HCT116 (cell line): ENCODE measurements at regions not wholly inside any gene's neighbourhood (a gene's known extent, or its start where the extent isn't known, plus 50 kb on each side); places are given as distances from the start of the nearest gene placed in this dataset.

Source experiments
- ATAC-seq: fragments of 200-7000 bp; cut with Tn5 transposase; 2 replicates; pipeline ENCODE4 v1.9.1; 2020; ENCODE audit warnings: mild to moderate bottlenecking, moderate library complexity
- BruUV-seq: library from RNA; stranded (reverse); fragments of 400-500 nt; replicated peaks from 2 replicates; lab custom pipeline; 2021; lab: Mats Ljungman, UMichigan
- CTCF ChIA-PET: fragments of 300-600 bp; sonication (Branson Sonifier 250); formaldehyde crosslinking; loops from one replicate; lab custom pipeline; 2021; ENCODE audit warnings: antibody characterized with exemption; lab: Charles Lee
- POLR2A ChIA-PET: fragments of 300-600, 350-600 bp; sonication (Branson Sonifier 250); formaldehyde crosslinking; loops from one replicate; lab custom pipeline; 2021; ENCODE audit warnings: antibody characterized with exemption; lab: Charles Lee
- RAD21 ChIA-PET, 2 experiments: fragments of 300-600 bp; sonication (Branson Sonifier 250); formaldehyde crosslinking; loops; one replicate each; lab custom pipeline; 2023; ENCODE audit warnings: low total read pairs in 2 of 2; ENCODE audit not compliant: uncharacterized antibody in 2 of 2, unreplicated experiment in 2 of 2, low non-redundant PET in 1 of 2; lab: Charles Lee
- DNase-seq: peaks from one replicate; pipeline ENCODE4 v3.0.0-alpha.2; 2010; ENCODE audit warnings: low read depth, low spot score
- H2AFZ ChIP-seq: fragments of 200-600 bp; shearing (Covaris generic), sonication (generic); 2 replicates; pipeline ENCODE4 v1.6.1; 2017; ENCODE audit warnings: low read depth, mixed run types, mixed read lengths, antibody characterized with exemption, low read length; ENCODE audit not compliant: poor library complexity, severe bottlenecking
- H3K27ac ChIP-seq: 2 replicates; pipeline ENCODE4 v1.5.1; 2012; ENCODE audit warnings: low read depth, low read length
- H3K27me3 ChIP-seq: fragments of 200-600 bp; sonication (generic); 2 replicates; pipeline ENCODE4 v1.6.1; 2016; ENCODE audit warnings: mixed run types, low read length, mixed read lengths; ENCODE audit not compliant: insufficient read depth
- H3K36me3 ChIP-seq, 2 experiments: fragments of 200-500 bp in 1 of 2; fragments of 200-600 bp in 1 of 2; sonication (Bioruptor generic) in 1 of 2; sonication (generic) in 1 of 2; 2 replicates each; pipeline versions ENCODE4 v1.5.1 to v1.6.1; 2014 to 2016; ENCODE audit warnings: low read length in 2 of 2, inconsistent platforms in 1 of 2, mixed read lengths in 1 of 2, mixed run types in 1 of 2; ENCODE audit not compliant: insufficient read depth in 2 of 2, control insufficient read depth in 1 of 2
- H3K4me1 ChIP-seq, 2 experiments: fragments of 200-600 bp in 1 of 2; sonication (generic) in 1 of 2; 2 replicates each; pipeline versions ENCODE4 v1.5.1 to v1.6.1; 2012 to 2017; ENCODE audit warnings: low read length in 2 of 2, inconsistent platforms in 1 of 2, mild to moderate bottlenecking in 1 of 2, mixed read lengths in 1 of 2, mixed run types in 1 of 2, moderate library complexity in 1 of 2; ENCODE audit not compliant: insufficient read depth in 2 of 2, control insufficient read depth in 1 of 2
- H3K4me2 ChIP-seq: fragments of 200-600 bp; sonication (generic); 2 replicates; pipeline ENCODE4 v1.6.1; 2017; ENCODE audit warnings: mixed run types, low read length, mixed read lengths
- H3K4me3 ChIP-seq, 2 experiments: fragments of 200-600 bp in 1 of 2; sonication (generic) in 1 of 2; replicated peaks in 1 of 2; 2 replicates each; pipeline ENCODE4 v1.5.1; 2011 to 2016; ENCODE audit warnings: low read length in 2 of 2, control low read depth in 1 of 2, low read depth in 1 of 2, mild to moderate bottlenecking in 1 of 2, mixed read lengths in 1 of 2, mixed run types in 1 of 2
- H3K79me2 ChIP-seq: fragments of 200-600 bp; sonication (generic); 2 replicates; pipeline ENCODE4 v1.6.1; 2017; ENCODE audit warnings: mild to moderate bottlenecking, mixed run types, low read length, moderate library complexity, mixed read lengths; ENCODE audit not compliant: insufficient read depth
- H3K9ac ChIP-seq: fragments of 200-600 bp; sonication (generic); 2 replicates; pipeline ENCODE4 v1.6.1; 2016; ENCODE audit warnings: low read length, mixed read lengths
- H3K9me2 ChIP-seq: fragments of 200-600 bp; sonication (generic), shearing (Covaris generic); 2 replicates; pipeline ENCODE4 v1.6.1; 2017; ENCODE audit warnings: mixed run types, mild to moderate bottlenecking, moderate library complexity; ENCODE audit not compliant: insufficient read depth
- H3K9me3 ChIP-seq, 2 experiments: fragments of 200-500 bp in 1 of 2; fragments of 200-600 bp in 1 of 2; sonication (Bioruptor generic) in 1 of 2; sonication (generic) in 1 of 2; 2 replicates each; pipeline ENCODE4 v1.6.1; 2014 to 2017; ENCODE audit warnings: low read length in 2 of 2, mixed read lengths in 2 of 2, inconsistent platforms in 1 of 2, low read depth in 1 of 2, mild to moderate bottlenecking in 1 of 2, mixed run types in 1 of 2, moderate library complexity in 1 of 2; ENCODE audit not compliant: control insufficient read depth in 1 of 2, insufficient read depth in 1 of 2
- H4K20me1 ChIP-seq: fragments of 200-600 bp; sonication (generic), shearing (Covaris generic); 2 replicates; pipeline ENCODE4 v1.6.1; 2017; ENCODE audit warnings: mixed run types, mild to moderate bottlenecking, moderate library complexity; ENCODE audit not compliant: insufficient read depth
- ATF3 ChIP-seq: IDR thresholded peaks from 2 replicates; pipeline ENCODE4 v1.6.1; 2012
- CEBPB ChIP-seq: IDR thresholded peaks from 2 replicates; pipeline ENCODE4 v1.6.1; 2012; ENCODE audit warnings: low read depth
- CTCF ChIP-seq, 3 experiments: fragments of 200-600 bp in 1 of 3; sonication (generic) in 1 of 3; IDR thresholded peaks in 2 of 3; conservative IDR thresholded peaks in 1 of 3; 2 replicates each; pipeline ENCODE4 v1.5.1; 2012 to 2017; ENCODE audit warnings: low read depth in 2 of 3, low read length in 2 of 3, antibody characterized with exemption in 1 of 3, borderline replicate concordance in 1 of 3, control low read depth in 1 of 3, mild to moderate bottlenecking in 1 of 3, mixed read lengths in 1 of 3, mixed run types in 1 of 3, moderate library complexity in 1 of 3; ENCODE audit not compliant: insufficient read depth in 1 of 3
- JUND ChIP-seq: IDR thresholded peaks from 2 replicates; pipeline ENCODE4 v1.6.1; 2012
- MAX ChIP-seq: IDR thresholded peaks from 2 replicates; pipeline ENCODE4 v1.6.1; 2012
- POLR2A ChIP-seq: IDR thresholded peaks from 2 replicates; pipeline ENCODE4 v1.7.0; 2011; ENCODE audit warnings: borderline replicate concordance; ENCODE audit not compliant: insufficient read depth, insufficient read length; ENCODE audit errors: extremely low read depth
- POLR2AphosphoS5 ChIP-seq: IDR thresholded peaks from 2 replicates; pipeline ENCODE4 v1.6.1; 2011; ENCODE audit warnings: mild to moderate bottlenecking, low read depth, low read length, moderate library complexity
- RAD21 ChIP-seq: IDR thresholded peaks from 2 replicates; pipeline ENCODE4 v1.6.1; 2012; ENCODE audit warnings: low read depth, mild to moderate bottlenecking
- REST ChIP-seq: IDR thresholded peaks from 2 replicates; pipeline ENCODE4 v1.6.1; 2012; ENCODE audit warnings: low read depth
- SIN3A ChIP-seq: IDR thresholded peaks from 2 replicates; pipeline ENCODE4 v1.6.1; 2012; ENCODE audit warnings: low read depth
- SRF ChIP-seq: IDR thresholded peaks from 2 replicates; pipeline ENCODE4 v1.6.1; 2012; ENCODE audit warnings: low read depth
- YY1 ChIP-seq: IDR thresholded peaks from 2 replicates; pipeline ENCODE4 v1.6.1; 2011; ENCODE audit warnings: low read length, low read depth, moderate library complexity, mild to moderate bottlenecking; ENCODE audit not compliant: insufficient replicate concordance; ENCODE audit errors: extremely low read depth
- intact Hi-C: fragments of 100-400 bp; cut with micrococcal nuclease; formaldehyde crosslinking; loops from 2 replicates; pipeline ENCODE4 v1.10.0; 2022

GRCh38 chr10:29720149-29720548, 85.4 kb upstream of the SVIL start:
- peaks cover 87% of the 10 kb centered on the region for H3K79me2 ChIP-seq
- no peak overlapping the region for H3K9ac ChIP-seq
- ChIA-PET RAD21 (no interaction called here), POLR2A (interaction anchor here (0.7 kb wide), 1 partner anchor 9 kb away, joined by 3 read pairs; no protein-coding TSS in a partner anchor), CTCF (no interaction called here)
- H3K9me3 ChIP-seq: peaks cover 5 to 8% of the 10 kb centered on the region in 2 experiments; a peak in 3 of 4 replicates
- no TSS peak for BruUV-seq
- H3K9me2 ChIP-seq: no peaks in the 10 kb centered on the region
- H4K20me1 ChIP-seq: peaks cover 2% of the 10 kb centered on the region; the same call in 1 of the 2 replicates
- DNase-seq: no peak
- no peak overlapping the region for H3K27ac ChIP-seq
- TF ChIP-seq SRF (no peak), ATF3 (no peak), POLR2A (no peak), CTCF (IDR thresholded peaks at IDR 0.05 in 2 of 3, conservative IDR thresholded peaks at IDR 0.05 in 1 of 3; ENCODE audit: borderline replicate concordance in 1 of 3, insufficient read depth in 1 of 3, low read depth in 2 of 3, low read length in 2 of 3) (no peak), REST (no peak), MAX (no peak), RAD21 (no peak), POLR2AphosphoS5 (no peak), SIN3A (no peak), CEBPB (no peak), JUND (no peak), YY1 (no peak)
- TF ChIP-seq, all 23 proteins: peak for 0
- H3K4me1 ChIP-seq: peaks cover 7 to 21% of the 10 kb centered on the region in 2 experiments
- H3K27me3 ChIP-seq: no peaks in the 10 kb centered on the region
- H2AFZ ChIP-seq: no peak overlapping the region
- no peak overlapping the region for H3K4me2 ChIP-seq
- no peak overlapping the region for H3K4me3 ChIP-seq
- H3K36me3 ChIP-seq: no peaks in the 10 kb centered on the region
- intact Hi-C loops: no loop called here
- no peak for ATAC-seq
